ENCODE measurements at regions not wholly inside any gene's neighbourhood (a gene's known extent, or its start where the extent isn't known, plus 50 kb on each side); places are given as distances from the start of the nearest gene placed in this dataset.

DNA sequence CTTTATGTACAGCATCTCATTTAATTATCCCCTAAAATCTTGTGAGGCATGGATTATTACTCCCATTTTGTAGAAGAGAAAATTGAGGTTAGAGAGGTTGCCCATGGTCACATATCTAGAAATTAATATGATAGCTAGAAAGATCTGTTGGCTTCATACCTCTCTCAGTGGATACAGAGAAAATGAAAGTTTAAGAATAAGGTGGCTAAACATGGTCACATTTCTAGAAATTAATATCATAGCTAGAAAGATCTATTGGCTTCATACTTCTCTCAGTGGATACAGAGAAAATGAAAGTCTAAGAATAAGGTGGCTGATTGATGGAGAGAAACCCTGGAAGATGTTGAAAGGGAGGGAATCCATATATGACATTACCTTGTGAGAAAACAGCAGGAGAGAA, 260.7 kb upstream of the MAN1A1 start:
- no peak for DNase-seq (ENCODE audit: low read depth)
- no peak overlapping the region for H3K4me3 ChIP-seq (ENCODE audit: low read depth, low read length)
- TF ChIP-seq, protein P1, sequence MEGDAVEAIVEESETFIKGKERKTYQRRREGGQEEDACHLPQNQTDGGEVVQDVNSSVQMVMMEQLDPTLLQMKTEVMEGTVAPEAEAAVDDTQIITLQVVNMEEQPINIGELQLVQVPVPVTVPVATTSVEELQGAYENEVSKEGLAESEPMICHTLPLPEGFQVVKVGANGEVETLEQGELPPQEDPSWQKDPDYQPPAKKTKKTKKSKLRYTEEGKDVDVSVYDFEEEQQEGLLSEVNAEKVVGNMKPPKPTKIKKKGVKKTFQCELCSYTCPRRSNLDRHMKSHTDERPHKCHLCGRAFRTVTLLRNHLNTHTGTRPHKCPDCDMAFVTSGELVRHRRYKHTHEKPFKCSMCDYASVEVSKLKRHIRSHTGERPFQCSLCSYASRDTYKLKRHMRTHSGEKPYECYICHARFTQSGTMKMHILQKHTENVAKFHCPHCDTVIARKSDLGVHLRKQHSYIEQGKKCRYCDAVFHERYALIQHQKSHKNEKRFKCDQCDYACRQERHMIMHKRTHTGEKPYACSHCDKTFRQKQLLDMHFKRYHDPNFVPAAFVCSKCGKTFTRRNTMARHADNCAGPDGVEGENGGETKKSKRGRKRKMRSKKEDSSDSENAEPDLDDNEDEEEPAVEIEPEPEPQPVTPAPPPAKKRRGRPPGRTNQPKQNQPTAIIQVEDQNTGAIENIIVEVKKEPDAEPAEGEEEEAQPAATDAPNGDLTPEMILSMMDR (IDR thresholded peaks at IDR 0.05; ENCODE audit: control insufficient read depth, extremely low read depth, insufficient read depth): no peak

- H3K4me3 ChIP-seq (ENCODE audit: low read depth, low read length): no peak overlapping the region
- TF ChIP-seq, protein P1 (IDR thresholded peaks at IDR 0.05; ENCODE audit: control insufficient read depth, extremely low read depth, insufficient read depth): no peak
- no peak for DNase-seq (ENCODE audit: low read depth)
Measured at GRCh38 chr6:119609865-119610264, 260.3 kb upstream of the MAN1A1 start.

- no peak overlapping the region for H3K4me3 ChIP-seq (ENCODE audit: low read depth, low read length)
- DNase-seq (ENCODE audit: low read depth): no peak
- TF ChIP-seq, protein P1 (IDR thresholded peaks at IDR 0.05; ENCODE audit: control insufficient read depth, extremely low read depth, insufficient read depth): no peak
Measured at GRCh38 chr6:119608994-119609393, 259.4 kb upstream of the MAN1A1 start.

DNA sequence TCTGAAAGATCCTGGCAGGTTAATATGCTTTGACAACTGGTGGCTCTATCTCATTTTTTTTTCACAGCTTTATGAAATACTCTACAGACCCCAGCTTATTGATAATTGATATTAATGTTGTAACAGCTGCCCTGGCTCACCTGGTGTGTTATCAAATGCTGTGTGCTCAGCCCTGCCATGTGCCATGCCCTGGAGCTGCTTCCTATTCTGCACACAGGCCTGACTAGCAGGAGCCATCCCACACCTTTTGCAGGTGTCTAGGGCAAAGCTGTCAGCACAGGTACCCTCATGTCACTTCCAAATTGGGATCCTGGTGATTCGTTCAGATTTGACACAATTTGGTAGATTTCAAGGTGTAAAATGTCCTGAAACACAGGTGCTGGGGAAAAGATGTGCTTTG, 254.6 kb upstream of the MAN1A1 start:
- DNase-seq (ENCODE audit: low read depth): no peak
- TF ChIP-seq, protein P1 (IDR thresholded peaks at IDR 0.05; ENCODE audit: control insufficient read depth, extremely low read depth, insufficient read depth): no peak
- no peak overlapping the region for H3K4me3 ChIP-seq (ENCODE audit: low read depth, low read length)

DNA sequence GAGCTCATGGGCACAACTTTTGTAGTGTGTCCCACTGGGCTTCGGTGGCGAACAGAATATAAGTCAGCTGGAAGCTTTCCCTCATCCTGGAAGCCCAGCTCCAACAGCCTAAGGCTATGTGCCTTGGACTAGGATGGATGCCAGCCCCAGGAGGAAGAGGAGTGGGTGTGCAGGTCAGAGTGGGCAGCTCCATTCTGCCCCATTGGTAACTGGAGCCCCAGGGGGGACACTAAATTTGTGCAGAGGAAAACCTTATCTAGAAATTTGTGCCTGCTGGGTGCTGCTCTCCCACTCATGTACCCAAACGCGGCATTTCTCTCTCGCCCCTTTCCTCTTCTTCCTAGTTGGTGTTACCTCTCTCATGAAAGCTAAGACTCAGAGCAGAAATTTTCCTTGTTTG, 253.9 kb upstream of the MAN1A1 start:
- TF ChIP-seq, protein P1 (IDR thresholded peaks at IDR 0.05; ENCODE audit: control insufficient read depth, extremely low read depth, insufficient read depth): no peak
- DNase-seq (ENCODE audit: low read depth): no peak
- H3K4me3 ChIP-seq (ENCODE audit: low read depth, low read length): no peak overlapping the region

DNA sequence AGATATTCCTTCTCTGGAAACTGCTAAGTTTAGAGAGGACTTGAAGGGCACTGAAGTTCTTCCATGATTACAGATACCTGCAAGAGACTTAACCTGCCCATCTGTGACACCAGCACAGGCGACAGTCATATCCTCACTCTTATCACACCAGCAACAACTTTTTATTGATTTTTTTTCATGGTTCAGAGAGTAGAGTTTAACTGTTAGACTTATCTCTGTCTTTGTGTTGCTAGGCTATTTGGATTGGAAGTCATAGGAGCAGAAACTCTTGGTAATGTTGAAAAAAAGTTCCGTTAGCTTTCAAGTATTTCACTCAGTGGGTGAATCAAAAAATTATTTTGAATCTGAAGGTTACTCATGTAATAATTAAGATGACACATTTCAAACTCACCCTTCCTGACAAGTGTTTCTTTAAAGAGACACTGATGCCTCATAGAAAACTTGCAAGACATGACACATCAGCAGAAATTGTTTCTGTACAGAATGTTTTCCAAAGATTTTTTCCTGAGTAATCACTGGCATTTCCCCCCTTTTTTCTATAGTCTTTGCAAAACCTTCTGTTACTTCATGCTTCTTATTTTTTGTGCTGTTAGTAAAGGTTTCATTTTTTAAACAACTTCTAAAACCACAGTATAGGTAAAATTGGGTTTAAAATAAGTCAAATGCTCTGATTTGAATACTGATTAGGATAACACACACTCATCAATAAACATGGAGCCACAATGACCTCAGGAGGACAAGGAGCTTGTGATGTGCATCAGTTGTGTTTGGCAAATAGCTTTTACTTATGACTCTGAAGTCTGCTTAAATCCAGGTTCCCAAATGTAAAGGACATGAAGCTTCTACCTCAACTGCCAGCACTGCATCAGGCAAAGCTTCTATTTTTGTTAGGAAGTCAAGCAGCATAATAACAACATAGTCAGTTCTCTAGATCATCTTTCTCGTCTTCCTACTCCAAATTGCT, 252.9 kb upstream of the MAN1A1 start:
- no peak for DNase-seq (ENCODE audit: low read depth)

More for the DNA sequence above, 252.9 kb upstream of the MAN1A1 start:
- TF ChIP-seq, protein P1 (IDR thresholded peaks at IDR 0.05; ENCODE audit: control insufficient read depth, extremely low read depth, insufficient read depth): no peak
- no peak overlapping the region for H3K4me3 ChIP-seq (ENCODE audit: low read depth, low read length)

Measured in LNCaP clone FGC (cell line).